Mucosa of descending colon (tissue), 3 donors: ENCODE measurements at regions not wholly inside any gene's neighbourhood (a gene's known extent, or its start where the extent isn't known, plus 50 kb on each side); places are given as distances from the start of the nearest gene placed in this dataset.

Experiments
- ATAC-seq: fragments of 200-7000 bp; cut with Tn5 transposase; one replicate; pipeline ENCODE4 v1.9.1; 2020; ENCODE audit warnings: mild to moderate bottlenecking, moderate library complexity
- DNase-seq, 3 donors: peaks; one replicate each; pipeline ENCODE4 v3.0.0-alpha.2; 2020
- H3K36me3 ChIP-seq: fragments of 200-600 bp; one replicate; pipeline ENCODE4 v1.8.0; 2021; ENCODE audit warnings: low read depth, mild to moderate bottlenecking
- H3K4me1 ChIP-seq: fragments of 200-600 bp; one replicate; pipeline ENCODE4 v1.8.0; 2021; ENCODE audit warnings: low read depth, mild to moderate bottlenecking
- H3K4me3 ChIP-seq: fragments of 200-600 bp; one replicate; pipeline ENCODE4 v1.8.0; 2021; ENCODE audit warnings: mild to moderate bottlenecking
- H3K9me3 ChIP-seq: fragments of 200-600 bp; one replicate; pipeline ENCODE4 v1.8.0; 2021; ENCODE audit warnings: mild to moderate bottlenecking
- CTCF ChIP-seq: fragments of 200-600 bp; IDR thresholded peaks from one replicate; pipeline ENCODE4 v1.8.0; 2022; ENCODE audit warnings: antibody characterized with exemption, mild to moderate bottlenecking
- intact Hi-C, 2 donors: fragments of 100-400 bp; cut with DNase I in 1 of 2; cut with micrococcal nuclease in 1 of 2; formaldehyde crosslinking; loops; one replicate each; pipeline versions ENCODE4 v1.11.0 to v1.11.1; 2022; cut with DNase I, micrococcal nuclease
- donor health status: DM: no; HTN: no; CAD: no; lungs with moderate emphysema.
- donor health status: DM: no; HTN: no; CAD: no.
- donor health status: DM: no; HTN: yes; CAD: no.

GRCh38 chrX:34509394-34509793, 147.7 kb downstream of the TMEM47 start:
- intact Hi-C loops, result no loop called here
- no peaks in the 10 kb centered on the region for H3K9me3 ChIP-seq
- H3K36me3 ChIP-seq, result no peaks in the 10 kb centered on the region
- ATAC-seq (no peak), DNase-seq (no peak)
- H3K4me1 ChIP-seq, result no peaks in the 10 kb centered on the region
- no peak for TF ChIP-seq CTCF
- no peak overlapping the region for H3K4me3 ChIP-seq

- Histone ChIP-seq H3K4me1 (no peaks in the 10 kb centered on the region), H3K4me3 (no peak overlapping the region), H3K36me3 (no peaks in the 10 kb centered on the region), H3K9me3 (no peaks in the 10 kb centered on the region)
- no peak for DNase-seq
- TF ChIP-seq CTCF, result no peak
- intact Hi-C loops, result no loop called here
- ATAC-seq, result no peak
These were observed 154.0 kb downstream of the TMEM47 start for GRCh38 chrX:34503119-34503518.

GRCh38 chrX:34493086-34493485, 164.0 kb downstream of the TMEM47 start:
- ATAC-seq, result no peak
- TF ChIP-seq CTCF, result no peak
- H3K4me1 ChIP-seq, result no peaks in the 10 kb centered on the region
- DNase-seq, result no peak
- no peak overlapping the region for H3K4me3 ChIP-seq
- H3K9me3 ChIP-seq, result no peaks in the 10 kb centered on the region
- intact Hi-C loops, result no loop called here
- H3K36me3 ChIP-seq, result no peaks in the 10 kb centered on the region

- DNase-seq, result no peak
- H3K4me3 ChIP-seq, result no peak overlapping the region
- no peak for TF ChIP-seq CTCF
- no peaks in the 10 kb centered on the region for H3K4me1 ChIP-seq
- ATAC-seq, result no peak
- intact Hi-C loops, result no loop called here
- no peaks in the 10 kb centered on the region for H3K36me3 ChIP-seq
- no peaks in the 10 kb centered on the region for H3K9me3 ChIP-seq
These were observed 166.0 kb downstream of the TMEM47 start for GRCh38 chrX:34491126-34491525.

GRCh38 chrX:34487364-34487763, 169.7 kb downstream of the TMEM47 start:
- H3K36me3 ChIP-seq, result no peaks in the 10 kb centered on the region
- H3K4me1 ChIP-seq, result no peaks in the 10 kb centered on the region
- DNase-seq (no peak), ATAC-seq (no peak)
- H3K4me3 ChIP-seq, result no peak overlapping the region
- TF ChIP-seq CTCF, result no peak
- intact Hi-C loops, result no loop called here
- H3K9me3 ChIP-seq, result no peaks in the 10 kb centered on the region

- TF ChIP-seq CTCF, result no peak
- no peak overlapping the region for H3K4me3 ChIP-seq
- no peaks in the 10 kb centered on the region for H3K4me1 ChIP-seq
- DNase-seq (no peak), ATAC-seq (no peak)
- intact Hi-C loops, result no loop called here
- H3K9me3 ChIP-seq, result no peaks in the 10 kb centered on the region
- H3K36me3 ChIP-seq, result no peaks in the 10 kb centered on the region
These were observed 173.1 kb downstream of the TMEM47 start for GRCh38 chrX:34483980-34484379.
